Endothelial cell (in vitro differentiated cells): ENCODE measurements at regions not wholly inside any gene's neighbourhood (a gene's known extent, or its start where the extent isn't known, plus 50 kb on each side); places are given as distances from the start of the nearest gene placed in this dataset.

Experiments
- DNase-seq: peaks from one replicate; pipeline ENCODE4 v3.0.0; 2021; ENCODE audit warnings: low spot score
- H3K27ac Mint-ChIP-seq: one replicate; pipeline ENCODE4 v1.8.0; 2021; ENCODE audit warnings: mixed read lengths, inconsistent platforms; ENCODE audit not compliant: unreplicated experiment
- H3K27me3 Mint-ChIP-seq: one replicate; pipeline ENCODE4 v1.8.0; 2021; ENCODE audit warnings: mild to moderate bottlenecking, moderate library complexity, mixed read lengths, inconsistent platforms; ENCODE audit not compliant: unreplicated experiment
- H3K36me3 Mint-ChIP-seq: one replicate; pipeline ENCODE4 v1.8.0; 2021; ENCODE audit warnings: mild to moderate bottlenecking, low read depth, mixed read lengths, inconsistent platforms; ENCODE audit not compliant: unreplicated experiment
- H3K4me1 Mint-ChIP-seq: one replicate; pipeline ENCODE4 v1.8.0; 2021; ENCODE audit warnings: mild to moderate bottlenecking, mixed read lengths, inconsistent platforms; ENCODE audit not compliant: unreplicated experiment
- H3K4me3 Mint-ChIP-seq: one replicate; pipeline ENCODE4 v1.8.0; 2021; ENCODE audit warnings: mild to moderate bottlenecking, mixed read lengths, inconsistent platforms; ENCODE audit not compliant: unreplicated experiment
- H3K9me3 Mint-ChIP-seq: one replicate; pipeline ENCODE4 v1.8.0; 2021; ENCODE audit warnings: mixed read lengths, inconsistent platforms; ENCODE audit not compliant: unreplicated experiment
- CTCF ChIP-seq: fragments of 200-600 bp; sonication (generic); IDR thresholded peaks from one replicate; pipeline ENCODE4 v1.5.0; 2021; ENCODE audit warnings: antibody characterized with exemption; ENCODE audit not compliant: unreplicated experiment

- no peaks in the 10 kb centered on the region for H3K27me3 Mint-ChIP-seq
- TF ChIP-seq CTCF: no peak
- no peak for DNase-seq
- H3K27ac Mint-ChIP-seq: no peak overlapping the region
- H3K4me3 Mint-ChIP-seq: no peak overlapping the region
- no peaks in the 10 kb centered on the region for H3K9me3 Mint-ChIP-seq
- H3K4me1 Mint-ChIP-seq: no peaks in the 10 kb centered on the region
- H3K36me3 Mint-ChIP-seq: no peaks in the 10 kb centered on the region
These were observed 146.2 kb upstream of the JADE1 start for GRCh38 chr4:128663325-128663724.

GRCh38 chr4:128661479-128661878 lies 148.0 kb upstream of the JADE1 start:
- Mint-ChIP-seq H3K36me3 (no peaks in the 10 kb centered on the region), H3K4me3 (no peak overlapping the region), H3K9me3 (no peaks in the 10 kb centered on the region), H3K27me3 (no peaks in the 10 kb centered on the region), H3K4me1 (no peaks in the 10 kb centered on the region), H3K27ac (no peak overlapping the region)
- TF ChIP-seq CTCF: no peak
- no peak for DNase-seq

GRCh38 chr4:128660361-128661215 lies 148.9 kb upstream of the JADE1 start:
- Mint-ChIP-seq H3K27ac (no peak overlapping the region), H3K36me3 (no peaks in the 10 kb centered on the region), H3K4me3 (no peak overlapping the region), H3K27me3 (no peaks in the 10 kb centered on the region), H3K9me3 (no peaks in the 10 kb centered on the region), H3K4me1 (no peaks in the 10 kb centered on the region)
- no peak for DNase-seq
- TF ChIP-seq CTCF: no peak

- Mint-ChIP-seq H3K27me3 (peaks cover 4% of the 10 kb centered on the region), H3K4me1 (peaks cover 6% of the 10 kb centered on the region), H3K27ac (no peak overlapping the region), H3K36me3 (no peaks in the 10 kb centered on the region), H3K9me3 (no peaks in the 10 kb centered on the region), H3K4me3 (no peak overlapping the region)
- TF ChIP-seq CTCF: no peak
- DNase-seq: no peak
These were observed 151.3 kb upstream of the JADE1 start for GRCh38 chr4:128658214-128658631.

GRCh38 chr4:128657638-128658037 lies 151.9 kb upstream of the JADE1 start:
- Mint-ChIP-seq H3K4me3 (no peak overlapping the region), H3K27me3 (peaks cover 4% of the 10 kb centered on the region), H3K27ac (no peak overlapping the region), H3K9me3 (no peaks in the 10 kb centered on the region), H3K4me1 (peaks cover 6% of the 10 kb centered on the region), H3K36me3 (no peaks in the 10 kb centered on the region)
- DNase-seq: no peak
- no peak for TF ChIP-seq CTCF
